CD1c-positive myeloid dendritic cell (primary cell): ENCODE measurements at regions not wholly inside any gene's neighbourhood (a gene's known extent, or its start where the extent isn't known, plus 50 kb on each side); places are given as distances from the start of the nearest gene placed in this dataset.

Source experiments
- DNase-seq: peaks from one replicate; pipeline ENCODE4 v3.0.0-alpha.2; 2016; ENCODE audit errors: extremely low spot score

DNA sequence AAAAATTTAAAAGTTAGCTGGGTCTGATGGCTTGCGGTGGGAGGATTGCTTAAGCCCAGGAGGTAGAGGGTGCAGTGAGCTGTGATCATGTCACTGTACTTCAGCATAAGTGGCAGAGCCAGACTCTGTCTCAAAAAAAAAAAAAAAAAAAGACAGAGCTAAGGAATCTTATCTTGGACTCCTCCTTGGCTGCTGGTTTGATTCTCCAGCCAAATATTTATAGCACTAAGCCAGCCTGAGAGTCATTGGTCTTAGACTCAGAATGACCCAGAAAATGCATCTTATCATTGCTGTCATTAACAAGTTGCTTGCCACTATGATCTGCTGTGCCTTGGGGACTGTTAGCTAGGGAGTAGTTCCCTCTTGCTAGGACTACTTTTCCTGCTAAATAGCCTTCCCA is 164.7 kb downstream of the GNAT3 start:
- DNase-seq: no peak

DNA sequence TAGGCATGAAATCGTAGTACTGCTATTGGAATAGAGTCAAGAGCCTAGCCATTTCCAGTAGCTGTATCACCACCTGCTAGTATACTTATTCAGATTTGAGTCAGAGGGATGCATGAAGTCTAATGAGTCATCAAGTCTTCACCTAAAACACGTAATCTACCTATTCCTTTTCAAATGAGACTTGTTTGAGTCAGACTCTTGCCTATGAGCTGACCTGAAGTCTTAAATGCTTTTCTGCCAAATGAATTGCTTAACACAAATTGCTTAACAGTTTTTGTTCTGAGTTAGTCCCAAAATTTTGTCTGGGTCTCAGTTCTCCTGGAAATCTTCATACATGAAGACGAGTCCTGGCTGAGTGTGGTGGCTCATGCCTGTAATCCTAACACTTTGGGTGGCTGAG is 165.2 kb downstream of the GNAT3 start:
- DNase-seq: no peak

DNA sequence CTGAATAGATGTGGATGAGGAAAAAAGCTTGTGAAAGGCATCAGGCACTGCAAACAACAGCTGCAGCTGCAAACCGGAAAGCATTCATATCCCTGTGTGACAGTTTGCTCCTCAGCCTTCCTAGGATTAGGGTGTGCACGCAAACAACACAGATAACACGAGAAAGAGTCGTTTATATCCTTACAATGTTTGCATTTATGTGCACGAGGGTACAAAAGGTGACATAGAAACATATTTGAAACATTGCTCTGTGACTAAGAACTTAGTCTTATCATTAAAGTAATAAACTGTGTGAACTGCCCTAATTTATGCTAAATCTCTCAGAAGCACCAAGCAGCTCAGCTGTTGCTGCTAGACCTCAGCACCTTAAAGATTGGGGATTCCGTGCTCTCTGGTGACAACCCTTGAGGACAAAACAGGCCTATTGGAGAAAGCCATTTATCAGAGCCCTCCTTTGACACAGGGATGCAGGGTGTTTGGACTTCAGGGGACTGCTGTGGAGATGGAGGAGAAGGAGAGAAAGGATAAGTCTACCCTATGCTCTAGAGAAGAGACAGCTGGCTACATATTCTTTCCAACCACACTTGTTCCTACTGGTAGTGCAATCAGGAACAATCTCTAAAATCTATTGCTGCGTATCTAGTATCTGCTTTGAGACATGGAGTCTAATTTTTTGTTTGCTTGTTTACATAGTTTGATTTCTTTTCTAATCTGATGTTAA is 176.2 kb downstream of the GNAT3 start:
- no peak for DNase-seq

DNA sequence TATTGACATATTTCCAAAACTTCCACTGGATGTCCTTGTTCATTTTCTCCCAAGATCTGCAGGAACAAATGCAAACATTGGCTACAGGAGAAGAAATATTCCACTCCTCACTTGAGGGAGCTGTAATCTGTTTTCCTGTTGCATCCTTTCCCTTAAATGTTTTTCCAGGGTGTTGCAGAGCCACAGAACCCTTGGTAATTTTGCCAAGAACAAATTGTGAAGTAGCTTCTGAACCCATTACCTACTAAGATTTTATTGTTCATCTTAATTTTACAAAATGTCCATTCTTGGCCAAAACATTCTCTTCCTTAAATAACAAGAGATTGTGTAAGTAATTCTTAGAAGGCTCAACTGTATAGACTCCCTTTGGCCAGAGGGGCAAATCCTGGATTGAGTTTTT is 177.0 kb downstream of the GNAT3 start:
- no peak for DNase-seq

DNA sequence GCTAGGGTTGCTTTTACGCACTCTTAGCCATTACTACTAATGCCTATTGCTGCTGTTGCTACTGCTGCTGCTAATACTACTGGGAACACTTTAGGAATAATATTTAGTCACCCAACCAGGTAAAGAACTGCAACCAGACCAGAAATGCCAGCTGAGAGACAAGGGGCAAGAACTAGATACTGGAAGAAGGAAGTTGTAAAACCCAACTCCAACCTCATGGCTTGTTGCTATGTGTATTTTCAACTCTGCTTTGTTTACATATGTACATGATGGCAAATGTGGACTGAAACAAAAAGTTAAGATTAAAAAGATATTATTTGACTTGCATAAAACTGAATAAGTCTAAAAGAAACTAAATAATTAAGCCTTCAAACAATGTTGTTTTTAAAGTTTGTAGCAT is 177.7 kb downstream of the GNAT3 start:
- no peak for DNase-seq

DNA sequence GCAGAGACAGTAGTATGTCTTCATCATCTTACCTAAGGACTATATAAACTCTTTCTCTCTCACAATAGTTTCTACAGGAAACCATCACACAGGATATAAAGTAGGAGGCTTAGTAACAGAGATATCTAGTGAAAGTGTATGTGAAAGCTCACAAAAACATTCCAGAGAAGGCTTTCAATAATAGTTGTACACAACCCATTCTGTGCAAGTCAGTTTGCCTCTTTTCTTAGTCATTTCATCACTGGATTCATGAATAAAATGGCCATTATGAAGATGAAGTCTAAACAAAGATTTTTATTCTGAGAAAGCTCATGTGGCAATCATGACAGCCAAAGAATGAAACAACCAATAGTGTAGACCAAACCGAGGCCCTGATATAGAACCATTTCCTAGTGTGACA is 178.8 kb downstream of the GNAT3 start:
- DNase-seq: no peak

DNA sequence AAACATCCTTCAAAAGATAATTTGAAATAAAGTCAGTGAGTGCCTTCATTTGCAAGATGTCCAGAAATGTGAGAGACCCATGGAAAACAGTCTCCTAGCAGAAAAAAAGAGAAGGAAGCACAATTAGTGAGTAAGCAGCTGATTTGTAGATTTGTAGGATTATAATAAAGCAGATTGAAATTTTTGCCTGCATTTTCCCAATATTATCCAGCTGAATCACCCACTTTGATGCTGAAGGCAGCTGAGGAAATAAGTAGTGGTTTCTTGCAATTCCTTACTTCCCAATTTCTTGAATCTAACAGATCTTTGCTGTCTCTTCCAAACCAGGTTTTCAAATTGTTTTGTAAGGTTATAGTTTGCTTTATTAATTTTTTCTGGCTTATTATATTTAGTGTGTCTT is 181.4 kb downstream of the GNAT3 start:
- no peak for DNase-seq

DNA sequence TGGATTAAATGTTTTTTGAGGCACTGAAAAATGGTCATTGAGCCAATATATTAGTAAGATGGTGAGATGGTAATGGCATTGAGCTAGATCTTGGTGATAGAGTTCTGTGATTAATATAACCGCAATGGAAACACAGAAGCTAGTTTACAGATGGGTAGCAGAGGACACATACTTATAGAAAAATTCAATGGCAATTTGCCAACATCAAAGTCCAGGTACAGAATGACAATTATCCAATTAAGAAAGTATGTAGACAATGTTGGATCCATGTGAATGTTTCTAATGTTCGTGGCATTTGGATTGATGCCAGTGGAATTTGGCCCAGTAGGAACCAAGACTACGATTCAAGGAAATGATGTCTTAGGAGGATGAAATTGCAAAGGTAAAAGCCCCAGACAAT is 187.8 kb downstream of the GNAT3 start:
- no peak for DNase-seq

DNA sequence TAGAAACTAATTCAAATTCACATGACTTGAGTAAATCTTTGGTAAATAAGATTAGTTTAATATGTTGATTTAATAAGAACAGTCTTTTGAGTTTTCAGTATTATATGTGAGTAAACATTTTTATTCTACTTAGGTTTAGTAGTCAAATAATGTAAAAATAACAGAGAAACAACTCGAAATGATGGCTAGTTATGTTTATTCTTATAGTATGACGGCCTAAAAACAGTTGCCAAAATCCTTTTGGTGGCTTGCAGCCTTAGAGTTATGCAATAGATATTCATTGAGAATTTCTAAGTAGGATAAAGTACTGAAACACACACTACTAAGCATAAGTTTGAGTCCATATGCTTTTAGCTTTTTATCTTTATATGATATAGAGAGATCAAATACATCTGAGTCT is 184.8 kb downstream of the GNAI1 start:
- DNase-seq: no peak

DNA sequence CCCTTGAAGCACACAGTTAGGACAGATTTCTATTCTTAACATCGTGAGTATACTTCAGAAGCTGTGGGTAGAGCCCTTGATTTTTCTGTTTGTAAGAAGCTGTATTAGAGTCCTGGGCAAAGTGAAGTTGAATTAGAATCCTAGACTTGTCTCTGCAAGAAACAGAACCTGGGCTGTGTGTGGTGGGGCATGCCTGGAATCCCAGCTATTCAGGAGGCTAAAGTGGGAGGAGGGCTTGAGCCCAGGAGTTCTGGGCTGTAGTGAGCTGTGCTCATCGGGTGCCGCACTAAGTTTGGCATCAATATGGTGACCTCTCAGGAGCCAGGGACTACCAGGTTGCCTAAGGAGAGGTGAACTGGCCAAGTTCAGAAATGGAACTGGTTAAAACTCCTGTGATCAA is 183.4 kb downstream of the GNAI1 start:
- no peak for DNase-seq

DNA sequence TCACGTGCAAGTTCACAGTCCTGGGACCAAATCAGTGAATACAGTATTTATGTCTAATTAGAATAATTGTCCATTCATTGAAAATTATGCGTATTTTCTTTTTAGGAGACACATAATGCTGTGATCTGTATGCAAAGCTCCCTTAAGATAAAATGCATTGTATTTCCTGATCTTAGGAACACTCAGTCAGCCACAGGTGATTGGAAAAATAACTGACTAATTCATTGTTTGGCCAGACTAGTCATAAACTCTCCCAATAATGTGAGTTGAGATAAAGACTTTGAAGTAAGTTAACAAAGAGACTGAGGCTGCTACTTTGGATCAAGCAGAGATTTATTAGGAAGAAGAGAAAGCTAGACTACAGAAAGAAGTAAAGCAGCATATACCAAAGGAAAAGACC is 182.2 kb downstream of the GNAI1 start:
- DNase-seq: no peak

DNA sequence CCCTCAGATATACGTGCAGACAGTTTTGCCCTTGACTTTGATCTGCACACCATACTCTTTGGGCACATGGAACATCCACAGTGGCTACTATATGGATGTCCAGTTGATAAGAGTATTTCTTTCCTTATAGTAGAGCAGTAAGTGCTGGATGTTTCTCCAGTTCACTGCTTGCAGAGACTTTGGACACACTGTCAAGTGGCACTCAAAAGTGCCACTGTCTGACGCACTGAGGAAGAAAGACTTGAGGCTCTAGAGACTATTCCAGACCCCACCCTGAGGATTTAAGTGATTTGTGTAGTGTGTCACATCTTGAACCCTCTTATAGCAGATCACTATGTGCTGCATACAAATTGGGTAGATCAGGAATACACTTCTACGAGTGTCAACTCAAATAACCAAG is 179.1 kb downstream of the GNAI1 start:
- no peak for DNase-seq

DNA sequence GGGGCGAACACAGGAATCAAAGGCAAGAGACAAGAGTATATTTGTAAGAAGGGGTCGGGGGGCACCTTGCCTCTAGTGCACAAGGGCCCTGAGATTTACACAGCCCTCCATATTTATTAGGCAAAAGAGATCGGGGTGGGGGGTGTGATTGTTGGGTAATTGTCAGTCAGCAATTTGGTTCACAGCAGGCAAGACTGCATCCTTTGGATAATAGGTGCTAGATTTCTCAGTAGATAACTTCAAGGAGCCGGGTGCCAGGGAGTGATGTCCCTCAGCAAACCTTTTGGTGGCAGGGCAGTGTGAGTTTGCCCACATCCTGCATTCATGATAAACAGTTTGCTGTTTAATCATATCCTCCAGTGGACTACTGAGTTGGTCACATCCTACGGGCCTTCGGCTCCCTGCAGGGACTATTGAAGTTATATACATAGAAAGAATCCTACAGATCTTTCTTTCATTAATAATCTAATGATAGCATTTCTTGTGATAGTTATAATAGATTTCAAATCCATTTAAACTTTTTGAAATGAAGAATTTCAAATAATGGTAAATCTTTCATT is 178.5 kb downstream of the GNAI1 start:
- no peak for DNase-seq

DNA sequence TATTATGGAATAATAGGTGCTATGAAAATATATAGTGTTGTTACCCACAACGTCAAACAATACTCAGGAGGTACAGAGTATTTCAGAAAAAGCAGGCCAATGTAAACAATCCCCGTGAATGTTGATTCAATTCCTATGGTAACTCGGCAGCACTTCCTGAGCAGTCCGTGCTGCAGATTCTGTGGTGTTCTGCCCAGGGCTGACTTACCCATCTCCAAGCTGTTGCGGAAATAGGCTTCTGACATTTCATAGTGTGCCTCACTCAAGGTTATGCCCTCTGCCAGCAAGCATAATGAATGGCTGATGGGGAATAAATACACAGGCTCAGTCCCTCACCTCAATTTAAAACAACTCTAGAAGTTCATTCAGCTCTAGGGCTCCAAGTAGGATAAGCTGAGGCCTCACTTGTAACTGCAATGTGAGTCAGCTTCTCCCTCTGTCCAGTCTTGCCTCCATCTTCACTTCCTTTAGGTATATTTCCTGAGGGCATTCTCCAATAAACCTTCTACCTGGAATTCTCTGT is 177.6 kb downstream of the GNAI1 start:
- DNase-seq: no peak

DNA sequence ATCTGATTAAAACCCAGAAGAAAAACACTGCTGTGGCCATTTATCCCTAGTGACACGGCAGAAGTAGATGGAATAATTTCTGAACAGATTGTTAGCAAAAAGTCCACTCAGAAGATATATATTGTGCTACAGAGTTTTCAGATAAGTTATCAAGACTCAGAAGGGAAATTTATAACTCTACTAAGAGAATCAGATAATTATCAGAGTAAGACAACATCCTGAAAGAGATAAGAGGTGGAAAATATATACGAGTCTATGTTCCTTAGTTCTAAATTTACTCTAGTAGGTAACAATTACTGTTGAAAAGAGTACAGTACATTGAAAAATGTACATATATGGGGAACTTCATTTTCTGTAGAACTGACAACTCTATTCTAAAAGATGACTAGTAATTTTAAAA is 176.7 kb downstream of the GNAI1 start:
- DNase-seq: no peak

DNA sequence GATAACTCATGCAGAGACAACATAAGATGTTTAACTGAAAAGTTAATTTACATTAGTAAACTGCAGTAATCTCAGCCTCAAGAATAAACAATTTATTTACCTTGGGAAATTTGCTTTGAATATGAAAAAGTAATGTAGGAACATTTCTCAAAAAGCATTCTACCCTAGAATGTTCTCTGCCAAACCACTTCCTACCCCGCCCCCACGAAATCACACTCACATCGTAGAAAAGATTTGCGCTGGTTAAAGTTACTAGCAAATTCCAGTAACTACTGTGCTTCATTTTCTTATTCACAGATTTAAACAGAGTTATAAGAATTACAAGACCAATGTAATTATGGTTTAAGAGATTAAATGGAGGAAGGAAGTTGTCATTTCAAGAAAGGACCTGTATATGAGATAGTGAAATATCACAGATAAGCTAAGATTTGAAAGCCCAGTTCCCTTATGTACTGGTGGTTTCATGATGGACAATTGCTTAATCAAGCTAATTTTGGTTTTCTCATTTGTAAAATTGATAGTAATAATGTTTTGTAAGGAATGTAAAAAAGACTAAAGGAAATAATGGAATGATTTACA is 175.4 kb downstream of the GNAI1 start:
- DNase-seq: no peak

DNA sequence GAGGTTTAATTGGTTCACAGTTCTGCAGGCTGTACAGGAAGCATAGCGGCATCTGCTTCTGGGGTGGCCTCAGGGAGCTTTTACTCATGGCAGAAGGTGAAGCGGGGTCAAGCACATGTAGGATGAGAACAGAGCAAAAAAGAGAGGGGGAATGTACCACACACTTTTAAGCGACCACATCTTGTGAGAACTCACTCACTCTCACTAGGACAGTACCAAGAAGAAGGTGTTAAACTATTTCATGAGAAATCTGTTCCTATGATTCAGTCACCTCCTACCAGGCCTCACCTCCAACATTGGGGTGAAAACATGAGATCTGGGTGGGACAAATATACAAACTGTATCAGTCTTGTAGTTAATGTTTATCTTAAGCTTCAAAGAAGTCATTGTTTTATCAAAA is 174.7 kb downstream of the GNAI1 start:
- no peak for DNase-seq

DNA sequence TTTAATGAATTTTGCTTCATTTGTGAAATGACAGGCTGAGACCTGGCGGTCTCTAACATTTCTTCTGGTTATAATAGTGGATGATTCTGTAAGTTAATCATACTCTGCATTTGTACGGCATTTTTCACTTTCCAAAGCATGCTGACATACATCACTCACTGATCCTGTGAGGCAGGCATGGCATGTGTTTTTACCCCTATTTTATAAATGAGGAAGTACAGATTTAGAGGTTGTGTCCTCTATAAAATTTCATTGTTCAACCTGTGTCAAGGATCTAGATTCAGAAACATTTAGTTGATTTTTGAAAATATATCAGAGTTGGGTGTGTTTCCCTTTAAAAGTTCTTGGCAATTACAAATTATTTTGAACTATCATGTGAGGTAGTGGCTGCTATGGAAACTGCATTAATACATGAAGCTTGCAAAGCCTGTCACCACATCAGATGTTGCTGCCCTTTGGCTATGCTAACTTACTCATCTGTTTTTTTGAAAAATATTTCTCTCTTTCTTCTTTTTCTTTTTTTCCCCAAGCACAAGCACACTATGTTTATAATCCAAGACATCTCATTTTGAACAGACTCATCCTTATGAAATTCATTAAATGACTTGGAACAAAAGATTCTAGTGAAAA is 172.7 kb downstream of the GNAI1 start:
- no peak for DNase-seq

DNA sequence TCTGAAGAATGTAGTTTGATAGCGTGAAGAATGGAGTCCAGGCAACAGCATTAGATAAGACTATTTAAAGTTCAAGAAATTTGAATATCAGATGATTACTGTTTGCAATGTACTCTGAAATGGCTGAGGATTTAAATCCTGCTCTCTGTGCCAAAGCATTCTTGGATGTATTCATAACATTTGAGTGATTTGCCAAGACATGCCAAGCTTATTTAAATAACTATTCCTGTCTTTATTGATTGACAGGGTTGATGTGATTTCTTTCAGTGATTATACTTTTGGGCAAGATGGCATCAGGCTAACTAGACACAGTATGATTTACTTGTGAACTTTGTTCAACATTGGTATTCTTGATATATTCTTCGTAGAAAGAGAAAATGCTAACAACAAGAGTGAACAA is 168.7 kb downstream of the GNAI1 start:
- DNase-seq: no peak

DNA sequence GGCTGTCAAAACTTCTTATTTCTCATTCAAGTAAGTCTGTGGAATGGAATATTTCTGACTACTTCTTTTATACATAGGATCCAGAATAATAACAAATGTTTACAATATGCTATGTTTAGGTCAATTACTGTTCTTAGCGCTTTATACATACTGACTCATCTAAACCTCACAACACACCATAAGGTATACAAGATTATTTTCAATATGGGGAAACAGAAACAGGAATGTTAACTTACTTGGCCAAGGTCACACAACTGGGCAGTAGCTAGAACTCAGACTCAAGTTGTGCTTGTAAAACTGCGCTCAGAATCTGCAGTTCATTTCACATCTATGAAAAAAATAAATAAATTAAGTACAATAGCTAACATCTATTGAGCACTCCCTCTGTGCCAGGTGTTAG is 168.0 kb downstream of the GNAI1 start:
- DNase-seq: no peak

DNA sequence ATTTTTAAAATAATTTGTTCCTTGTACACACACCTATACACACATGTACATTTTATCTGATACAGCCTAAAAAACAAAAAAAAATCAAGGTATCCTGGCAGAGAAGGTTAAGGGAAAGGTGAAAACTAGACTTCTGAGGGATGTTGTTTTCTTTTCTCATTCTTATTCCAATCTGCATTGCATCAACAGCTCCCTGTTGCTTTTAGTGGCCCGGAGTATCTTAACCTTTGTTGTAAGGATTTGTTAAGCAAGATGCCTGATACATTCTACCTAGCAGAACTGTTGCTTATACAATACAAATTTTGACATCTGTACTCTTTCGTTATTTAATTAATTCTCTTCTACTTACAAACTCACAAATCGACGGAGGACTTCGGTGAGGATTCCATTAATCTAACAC is 167.4 kb downstream of the GNAI1 start:
- DNase-seq: no peak

DNA sequence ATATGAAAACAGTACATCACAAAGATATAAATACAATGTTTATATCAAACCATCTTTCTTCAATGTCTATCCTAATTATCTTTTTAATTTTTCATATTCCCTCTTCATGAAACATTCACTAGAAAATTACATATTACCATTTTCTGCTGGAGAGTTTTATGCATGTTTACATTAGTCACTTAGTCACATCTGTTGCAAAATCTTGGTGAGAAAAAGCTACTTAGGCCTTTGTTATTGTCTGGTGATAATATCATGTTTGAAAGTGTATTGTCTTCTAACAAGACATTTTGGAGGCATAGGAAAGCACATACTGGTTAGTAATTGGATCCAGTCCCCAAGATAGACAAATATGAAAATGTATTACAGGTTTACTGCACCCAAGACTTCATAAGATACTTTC is 163.6 kb downstream of the GNAI1 start:
- no peak for DNase-seq

DNA sequence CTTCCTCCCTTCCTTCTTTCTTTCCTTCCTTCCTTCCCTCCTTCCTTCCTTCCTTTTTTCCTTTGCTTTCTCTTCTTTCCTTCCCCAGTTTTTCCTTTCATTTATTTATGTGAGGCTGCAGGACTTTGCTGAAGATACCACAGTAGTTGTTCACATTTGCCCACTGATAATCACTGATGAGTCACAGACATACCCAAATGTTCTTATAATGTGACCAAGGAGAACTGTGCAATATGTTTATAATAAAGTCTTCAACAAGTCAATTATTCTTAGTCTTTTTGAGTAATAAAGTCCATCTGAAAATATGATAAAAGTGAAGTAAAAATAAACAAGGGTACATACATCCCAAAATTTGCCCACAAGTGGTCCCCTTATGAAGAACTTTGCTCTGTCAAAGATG is 159.7 kb downstream of the GNAI1 start:
- DNase-seq: no peak
